Prostate gland (tissue), 2 donors: ENCODE measurements at regions not wholly inside any gene's neighbourhood (a gene's known extent, or its start where the extent isn't known, plus 50 kb on each side); places are given as distances from the start of the nearest gene placed in this dataset.

Experiments
- DNase-seq: peaks from one replicate; pipeline ENCODE4 v3.0.0-alpha.2; 2019; ENCODE audit warnings: low spot score
- H3K27ac ChIP-seq, 2 donors: fragments of 200-600 bp; sonication (generic); 2 replicates each; pipeline ENCODE4 v1.5.1; 2017 to 2019
- H3K27me3 ChIP-seq: fragments of 200-600 bp; sonication (generic); replicated peaks from 2 replicates; pipeline ENCODE4 v1.5.1; 2019; ENCODE audit not compliant: insufficient read depth
- H3K36me3 ChIP-seq, 2 donors: fragments of 200-600 bp; sonication (generic); 1 replicate in 1 of 2; 2 replicates in 1 of 2; pipeline versions ENCODE4 v1.5.1 to v1.8.1; 2017 to 2019
- H3K4me1 ChIP-seq: fragments of 200-600 bp; sonication (generic); replicated peaks from 2 replicates; pipeline ENCODE4 v1.5.1; 2019
- H3K4me3 ChIP-seq, 2 donors: fragments of 200-600 bp; sonication (generic); 2 replicates each; pipeline ENCODE4 v1.5.1; 2017 to 2019
- H3K9me3 ChIP-seq: fragments of 200-600 bp; sonication (generic); 2 replicates; pipeline ENCODE4 v1.5.1; 2017
- CTCF ChIP-seq, 4 experiments: fragments of 200-600 bp in 2 of 4; fragments of 450-650 bp in 2 of 4; sonication (generic) in 2 of 4; IDR thresholded peaks; 1 replicate in 3 of 4; 2 replicates in 1 of 4; pipeline ENCODE4 v1.5.1; 2016 to 2019; ENCODE audit warnings: antibody characterized with exemption in 4 of 4, mild to moderate bottlenecking in 2 of 4, moderate library complexity in 2 of 4
- POLR2A ChIP-seq: fragments of 450-650 bp; IDR thresholded peaks from one replicate; pipeline ENCODE4 v1.6.1; 2016; ENCODE audit warnings: antibody characterized with exemption, mild to moderate bottlenecking
- POLR2AphosphoS5 ChIP-seq: sonication (generic); formaldehyde crosslinking; IDR thresholded peaks from one replicate; pipeline ENCODE4 v1.6.1; 2017; ENCODE audit warnings: antibody characterized with exemption
- WGBS: methylation state at CpG from one replicate; pipeline ENCODE4 v1.1.5; 2018; 5-methylcytosine and 5-hydroxymethylcytosine counted together
- intact Hi-C: fragments of 100-400 bp; cut with DNase I; formaldehyde crosslinking; loops from one replicate; pipeline ENCODE4 v1.14.2; 2022

- intact Hi-C loops, result loop anchor here (10.0 kb wide), 1 partner anchor 446 kb away; the partner anchor contains the start of gene FAT3
- Histone ChIP-seq H3K4me3 (no peak overlapping the region), H3K36me3 (no peaks in the 10 kb centered on the region), H3K9me3 (no peaks in the 10 kb centered on the region), H3K27ac (no peak overlapping the region), H3K27me3 (no peaks in the 10 kb centered on the region), H3K4me1 (no peaks in the 10 kb centered on the region)
- TF ChIP-seq POLR2AphosphoS5, result peak; percentile 15
- no peak for TF ChIP-seq CTCF (IDR thresholded peaks at IDR 0.05)
- no peak for DNase-seq
- WGBS, result 0% methylated on average over 3 of the region's 3 CpGs
Measured at GRCh38 chr11:92670308-92670890, 299.1 kb upstream of the MTNR1B start.

- no peaks in the 10 kb centered on the region for H3K36me3 ChIP-seq
- H3K4me1 ChIP-seq, result no peaks in the 10 kb centered on the region
- H3K4me3 ChIP-seq, result no peak overlapping the region
- no peak overlapping the region for H3K27ac ChIP-seq
- no peaks in the 10 kb centered on the region for H3K27me3 ChIP-seq
- TF ChIP-seq POLR2AphosphoS5, result no peak
- no peak for TF ChIP-seq POLR2A
- no peak for TF ChIP-seq CTCF (IDR thresholded peaks at IDR 0.05)
- no peaks in the 10 kb centered on the region for H3K9me3 ChIP-seq
- DNase-seq, result no peak
- 65% methylated on average over 6 of the region's 6 CpGs for WGBS
- intact Hi-C loops, result loop anchor here (10.0 kb wide), 1 partner anchor 446 kb away; the partner anchor contains the start of gene FAT3
Measured at GRCh38 chr11:92671081-92671480, 298.4 kb upstream of the MTNR1B start.

DNA sequence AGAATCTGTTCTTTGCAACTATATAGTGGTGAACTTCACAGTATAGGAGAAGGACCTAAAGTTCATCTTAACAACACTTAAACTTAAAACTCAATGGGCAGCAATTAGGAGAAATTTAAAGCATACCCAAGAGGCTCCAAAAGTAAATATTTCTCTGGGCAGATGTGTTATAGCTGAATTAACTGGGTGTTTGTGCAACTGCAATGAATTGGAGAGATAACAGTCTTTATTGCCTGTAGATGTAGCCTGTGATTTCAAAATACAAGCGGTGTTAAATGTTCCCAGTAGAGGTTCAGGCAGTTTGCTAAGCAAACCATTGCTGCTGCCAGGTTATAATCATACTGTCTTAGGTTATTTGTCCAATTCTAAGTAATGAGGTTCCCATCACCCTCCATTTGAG, 294.1 kb upstream of the MTNR1B start:
- no peaks in the 10 kb centered on the region for H3K36me3 ChIP-seq
- no peaks in the 10 kb centered on the region for H3K4me1 ChIP-seq
- DNase-seq, result no peak
- no peak overlapping the region for H3K4me3 ChIP-seq
- H3K27ac ChIP-seq, result no peak overlapping the region
- WGBS, result 30% methylated on average over 1 of the region's 1 CpG
- intact Hi-C loops, result loop anchor here (10.0 kb wide), 1 partner anchor 451 kb away; the partner anchor contains the start of gene FAT3
- no peaks in the 10 kb centered on the region for H3K9me3 ChIP-seq
- H3K27me3 ChIP-seq, result no peaks in the 10 kb centered on the region
- TF ChIP-seq CTCF (IDR thresholded peaks at IDR 0.05) (no peak), POLR2A (no peak), POLR2AphosphoS5 (no peak)

DNA sequence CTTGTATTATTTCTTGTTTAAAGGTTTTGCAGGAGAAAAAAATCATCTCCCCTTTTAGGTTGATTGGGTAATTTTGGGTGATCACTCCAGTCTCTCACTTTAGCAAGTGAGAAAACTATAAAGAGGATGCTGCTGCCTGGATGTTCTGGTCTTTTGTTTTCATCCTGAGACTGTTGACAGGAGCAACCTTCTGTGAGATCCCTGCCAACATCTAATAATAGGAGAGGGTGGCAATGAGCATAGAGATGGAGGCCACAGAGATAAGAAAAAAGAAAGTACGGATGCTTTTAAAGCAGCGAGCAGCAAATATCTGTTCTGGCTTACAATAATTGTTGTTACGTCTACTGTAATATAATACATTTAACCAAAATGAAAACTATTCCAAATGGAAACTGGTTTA, 293.6 kb upstream of the MTNR1B start:
- no peaks in the 10 kb centered on the region for H3K9me3 ChIP-seq
- H3K27ac ChIP-seq, result no peak overlapping the region
- no peaks in the 10 kb centered on the region for H3K4me1 ChIP-seq
- TF ChIP-seq POLR2AphosphoS5, result no peak
- no peak for TF ChIP-seq CTCF (IDR thresholded peaks at IDR 0.05)
- TF ChIP-seq POLR2A, result no peak
- no peak for DNase-seq
- H3K36me3 ChIP-seq, result no peaks in the 10 kb centered on the region
- WGBS, result 19% methylated on average over 3 of the region's 3 CpGs
- no peak overlapping the region for H3K4me3 ChIP-seq
- H3K27me3 ChIP-seq, result no peaks in the 10 kb centered on the region
- intact Hi-C loops, result loop anchor here (10.0 kb wide), 1 partner anchor 451 kb away; the partner anchor contains the start of gene FAT3

DNA sequence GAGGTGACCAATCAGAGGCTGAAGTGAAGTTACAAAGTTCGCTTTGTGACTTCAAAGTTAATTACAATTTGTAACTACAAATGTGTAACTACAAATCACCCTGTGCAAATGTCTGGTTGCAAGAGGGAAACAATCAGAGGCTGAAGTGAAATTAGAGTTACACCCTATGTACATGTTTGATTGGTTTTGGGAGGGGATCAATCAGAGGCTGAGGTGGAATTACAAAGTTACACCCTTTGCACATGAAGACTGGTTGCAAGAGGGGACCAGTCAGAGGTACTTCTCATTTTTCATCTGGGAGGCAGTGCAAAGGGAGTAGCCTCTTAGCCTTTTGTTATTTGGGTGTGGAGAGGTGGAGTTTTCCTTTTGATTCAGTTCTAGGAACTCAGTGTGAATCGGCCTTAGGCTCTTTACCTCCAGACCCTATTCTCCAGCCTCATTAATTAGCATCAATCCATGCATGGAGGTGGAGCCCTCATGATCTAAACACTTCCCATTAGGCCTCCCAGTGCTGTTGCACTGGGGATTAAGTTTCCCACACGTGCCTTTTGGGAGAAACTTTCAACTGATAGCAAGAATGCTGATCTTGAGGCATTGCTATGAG, 291.3 kb upstream of the MTNR1B start:
- no peak overlapping the region for H3K27ac ChIP-seq
- no peaks in the 10 kb centered on the region for H3K9me3 ChIP-seq
- intact Hi-C loops, result loop anchor here (10.0 kb wide), 1 partner anchor 453 kb away; the partner anchor contains the start of gene FAT3
- H3K4me1 ChIP-seq, result no peaks in the 10 kb centered on the region
- H3K36me3 ChIP-seq, result no peaks in the 10 kb centered on the region
- no peak overlapping the region for H3K4me3 ChIP-seq
- H3K27me3 ChIP-seq, result no peaks in the 10 kb centered on the region
- no peak for DNase-seq
- WGBS, result 60% methylated on average over 3 of the region's 3 CpGs
- TF ChIP-seq CTCF (IDR thresholded peaks at IDR 0.05) (no peak), POLR2AphosphoS5 (no peak), POLR2A (no peak)
